RWPE2 (cell line): ENCODE measurements at regions not wholly inside any gene's neighbourhood (a gene's known extent, or its start where the extent isn't known, plus 50 kb on each side); places are given as distances from the start of the nearest gene placed in this dataset.

Experiments
- ATAC-seq: fragments of 200-7000 bp; cut with Tn5 transposase; 3 replicates; pipeline ENCODE4 v1.9.1; 2021; ENCODE audit warnings: low read depth
- DNase-seq: peaks from one replicate; pipeline ENCODE4 v3.0.0-alpha.2; 2020; ENCODE audit warnings: low spot score
- H3K27ac ChIP-seq: fragments of 450-650 bp; 2 replicates; pipeline ENCODE4 v1.5.1; 2017; ENCODE audit warnings: mild to moderate bottlenecking; ENCODE audit not compliant: poor library complexity, severe bottlenecking
- H3K27me3 ChIP-seq: fragments of 250-450 bp; sonication (Bioruptor Pico); 2 replicates; pipeline ENCODE4 v1.5.1; 2021; ENCODE audit warnings: mild to moderate bottlenecking, moderate library complexity; ENCODE audit not compliant: insufficient read depth, poor library complexity, severe bottlenecking
- H3K36me3 ChIP-seq: fragments of 250-450 bp; sonication (Bioruptor Pico); 2 replicates; pipeline ENCODE4 v1.5.1; 2020; ENCODE audit warnings: low read depth, mild to moderate bottlenecking, moderate library complexity
- H3K4me1 ChIP-seq: fragments of 250-450 bp; sonication (Bioruptor Pico); 2 replicates; pipeline ENCODE4 v1.5.1; 2021; ENCODE audit warnings: mild to moderate bottlenecking, moderate library complexity; ENCODE audit not compliant: insufficient read depth, poor library complexity, severe bottlenecking
- H3K4me3 ChIP-seq: fragments of 250-450 bp; sonication (Bioruptor Pico); 2 replicates; pipeline ENCODE4 v1.5.1; 2021; ENCODE audit warnings: mild to moderate bottlenecking, moderate library complexity; ENCODE audit not compliant: severe bottlenecking
- H3K9me3 ChIP-seq: fragments of 250-450 bp; sonication (Bioruptor Pico); 2 replicates; pipeline ENCODE4 v1.5.1; 2021; ENCODE audit warnings: mild to moderate bottlenecking, moderate library complexity; ENCODE audit not compliant: severe bottlenecking
- TF ChIP-seq, protein P1 (sequence below): fragments of 450-650 bp; IDR thresholded peaks from one replicate; pipeline ENCODE4 v1.5.1; 2017; ENCODE audit warnings: mild to moderate bottlenecking, moderate library complexity; ENCODE audit not compliant: poor library complexity, severe bottlenecking

DNA sequence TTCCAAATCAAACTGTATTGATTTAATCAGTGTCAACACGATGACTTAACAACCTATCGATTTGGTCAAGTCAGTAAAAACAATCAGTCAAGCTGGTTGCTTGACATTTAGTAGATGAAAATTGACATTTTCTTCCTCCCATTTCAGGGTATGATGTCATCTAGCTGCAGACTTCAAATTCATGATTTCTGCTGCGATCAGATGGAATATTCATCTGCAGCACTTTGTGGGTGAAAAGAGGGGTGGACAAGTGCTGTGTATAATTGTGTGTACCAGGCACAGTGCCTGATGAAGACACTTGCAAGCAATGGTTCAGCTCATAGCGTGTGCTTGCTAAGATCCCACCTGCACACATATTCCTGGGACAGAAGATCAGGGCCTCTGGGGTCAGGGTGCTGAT is 479.8 kb downstream of the DISC1 start:
- H3K27ac ChIP-seq: no peak overlapping the region
- H3K9me3 ChIP-seq: no peaks in the 10 kb centered on the region
- no peaks in the 10 kb centered on the region for H3K27me3 ChIP-seq
- H3K36me3 ChIP-seq: no peaks in the 10 kb centered on the region
- H3K4me1 ChIP-seq: no peaks in the 10 kb centered on the region
- TF ChIP-seq, protein P1, sequence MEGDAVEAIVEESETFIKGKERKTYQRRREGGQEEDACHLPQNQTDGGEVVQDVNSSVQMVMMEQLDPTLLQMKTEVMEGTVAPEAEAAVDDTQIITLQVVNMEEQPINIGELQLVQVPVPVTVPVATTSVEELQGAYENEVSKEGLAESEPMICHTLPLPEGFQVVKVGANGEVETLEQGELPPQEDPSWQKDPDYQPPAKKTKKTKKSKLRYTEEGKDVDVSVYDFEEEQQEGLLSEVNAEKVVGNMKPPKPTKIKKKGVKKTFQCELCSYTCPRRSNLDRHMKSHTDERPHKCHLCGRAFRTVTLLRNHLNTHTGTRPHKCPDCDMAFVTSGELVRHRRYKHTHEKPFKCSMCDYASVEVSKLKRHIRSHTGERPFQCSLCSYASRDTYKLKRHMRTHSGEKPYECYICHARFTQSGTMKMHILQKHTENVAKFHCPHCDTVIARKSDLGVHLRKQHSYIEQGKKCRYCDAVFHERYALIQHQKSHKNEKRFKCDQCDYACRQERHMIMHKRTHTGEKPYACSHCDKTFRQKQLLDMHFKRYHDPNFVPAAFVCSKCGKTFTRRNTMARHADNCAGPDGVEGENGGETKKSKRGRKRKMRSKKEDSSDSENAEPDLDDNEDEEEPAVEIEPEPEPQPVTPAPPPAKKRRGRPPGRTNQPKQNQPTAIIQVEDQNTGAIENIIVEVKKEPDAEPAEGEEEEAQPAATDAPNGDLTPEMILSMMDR: no peak
- H3K4me3 ChIP-seq: no peak overlapping the region
- DNase-seq: no peak
- no peak for ATAC-seq

DNA sequence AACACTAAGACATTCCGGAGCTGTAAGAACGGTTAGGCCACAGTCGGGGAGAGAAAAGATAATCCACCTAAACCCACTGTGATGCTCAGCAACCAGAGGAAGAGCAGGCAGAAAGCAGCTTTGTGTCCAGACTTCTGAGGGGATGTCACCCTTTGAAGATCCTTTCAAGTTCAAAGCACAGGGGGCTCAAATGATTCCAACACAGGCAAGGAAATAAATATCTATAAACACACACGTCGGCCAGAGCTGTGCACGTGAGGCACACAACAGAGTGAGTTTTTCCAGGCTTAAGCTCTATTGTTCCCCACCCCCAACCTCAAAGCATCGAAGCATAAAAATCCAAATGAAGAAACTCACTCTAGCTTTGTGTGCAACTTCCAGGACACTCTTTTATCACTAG is 479.0 kb downstream of the DISC1 start:
- no peak overlapping the region for H3K27ac ChIP-seq
- H3K4me1 ChIP-seq: no peaks in the 10 kb centered on the region
- H3K36me3 ChIP-seq: no peaks in the 10 kb centered on the region
- TF ChIP-seq, protein P1: no peak
- no peak overlapping the region for H3K4me3 ChIP-seq
- no peaks in the 10 kb centered on the region for H3K9me3 ChIP-seq
- H3K27me3 ChIP-seq: no peaks in the 10 kb centered on the region
- DNase-seq: no peak
- ATAC-seq: no peak

DNA sequence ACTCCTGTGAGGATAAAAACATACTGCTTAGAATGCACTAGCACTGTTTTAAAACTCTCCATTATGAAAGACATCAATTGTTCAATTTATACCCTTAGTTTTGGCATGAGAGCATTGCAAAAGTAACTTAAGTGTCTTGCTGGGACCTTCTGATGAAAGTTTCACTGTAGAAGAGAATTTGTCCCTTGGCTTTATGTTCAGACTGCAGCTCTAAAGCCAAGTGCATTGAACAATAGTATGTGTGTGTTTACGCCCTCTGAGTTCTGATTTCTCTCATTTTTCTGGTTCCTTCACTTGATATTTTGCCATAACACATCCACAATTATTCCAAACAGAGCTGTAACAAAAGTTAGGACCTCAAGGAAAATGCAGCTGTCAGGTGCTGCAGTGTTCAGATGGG is 474.6 kb downstream of the DISC1 start:
- TF ChIP-seq, protein P1: no peak

DNA sequence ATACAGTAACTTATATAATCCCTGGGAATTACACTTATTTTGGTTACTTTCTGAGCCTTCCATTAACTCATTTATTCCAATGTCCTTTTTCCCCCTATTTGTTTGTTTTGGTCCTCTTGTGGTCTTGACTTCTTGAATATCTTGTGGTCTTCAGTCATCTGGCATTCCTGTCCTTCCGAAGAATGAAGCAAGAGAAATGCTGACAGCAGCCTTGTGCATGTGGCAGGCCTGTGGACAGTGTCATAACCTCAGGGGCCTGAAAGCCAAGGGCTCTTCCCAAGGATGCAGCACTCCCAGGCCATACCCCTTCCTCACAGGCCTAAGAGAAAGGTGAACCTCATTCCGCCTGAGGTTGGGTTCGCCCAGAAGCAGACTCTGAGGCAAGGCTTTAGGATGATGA is 470.2 kb downstream of the DISC1 start:
- Histone ChIP-seq H3K27ac (no peak overlapping the region), H3K4me3 (no peak overlapping the region), H3K9me3 (no peaks in the 10 kb centered on the region), H3K4me1 (no peaks in the 10 kb centered on the region), H3K36me3 (no peaks in the 10 kb centered on the region), H3K27me3 (no peaks in the 10 kb centered on the region)
- no peak for DNase-seq
- TF ChIP-seq, protein P1: no peak
- no peak for ATAC-seq

More for the DNA sequence above, 474.6 kb downstream of the DISC1 start:
- Histone ChIP-seq H3K27ac (no peak overlapping the region), H3K36me3 (no peaks in the 10 kb centered on the region), H3K4me3 (no peak overlapping the region), H3K9me3 (no peaks in the 10 kb centered on the region), H3K27me3 (no peaks in the 10 kb centered on the region), H3K4me1 (no peaks in the 10 kb centered on the region)
- ATAC-seq: no peak
- DNase-seq: no peak
